ENCODE measurements at regions not wholly inside any gene's neighbourhood (a gene's known extent, or its start where the extent isn't known, plus 50 kb on each side); places are given as distances from the start of the nearest gene placed in this dataset.

GRCh38 chr10:105956550-105956949 lies 1208.0 kb downstream of the SORCS1 start:
- no peak for TF ChIP-seq SUZ12 (IDR thresholded peaks at IDR 0.05)
- TF ChIP-seq ZNF384 (IDR thresholded peaks at IDR 0.05) = no peak
- TF ChIP-seq SP1 (IDR thresholded peaks at IDR 0.05) = no peak
- TF ChIP-seq CTBP1 (IDR thresholded peaks at IDR 0.05; ENCODE audit: borderline replicate concordance) = no peak
- no peak for TF ChIP-seq ARNT (IDR thresholded peaks at IDR 0.05)
- TF ChIP-seq L3MBTL2 (conservative IDR thresholded peaks at IDR 0.05) = no peak
- TF ChIP-seq PKNOX1 (IDR thresholded peaks at IDR 0.05) = no peak
- TF ChIP-seq FOXM1 (IDR thresholded peaks at IDR 0.05; ENCODE audit: borderline replicate concordance) = no peak
- no peak for TF ChIP-seq FOXK2 (IDR thresholded peaks at IDR 0.05)
- TF ChIP-seq BHLHE40 (IDR thresholded peaks at IDR 0.05; ENCODE audit: borderline replicate concordance) = no peak
- TF ChIP-seq NFRKB (IDR thresholded peaks at IDR 0.05) = no peak
- TF ChIP-seq FOXA1 (IDR thresholded peaks at IDR 0.05) = no peak

Data from HEK293T (cell line).